ENCODE measurements at regions not wholly inside any gene's neighbourhood (a gene's known extent, or its start where the extent isn't known, plus 50 kb on each side); places are given as distances from the start of the nearest gene placed in this dataset.

DNA sequence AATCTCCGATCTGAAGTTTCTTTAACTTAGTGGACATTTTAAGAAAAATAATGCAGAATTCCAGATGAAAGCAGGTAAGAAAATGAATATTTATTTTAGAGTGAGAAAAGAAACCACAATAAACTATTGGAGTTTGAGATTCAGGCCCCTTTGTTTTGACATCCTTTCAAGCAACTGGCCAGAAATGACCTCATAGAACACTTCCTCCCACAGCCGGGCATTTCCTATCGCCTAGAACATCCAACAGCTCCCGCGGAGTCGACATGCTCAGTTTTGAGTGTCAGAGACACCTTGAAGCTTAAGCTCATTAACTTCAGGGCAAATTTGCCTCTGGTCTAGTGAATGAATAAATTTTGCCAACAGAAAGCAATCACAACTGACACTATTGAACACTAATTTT is 369.2 kb downstream of the TLE4 start:
- TF ChIP-seq, protein P1, sequence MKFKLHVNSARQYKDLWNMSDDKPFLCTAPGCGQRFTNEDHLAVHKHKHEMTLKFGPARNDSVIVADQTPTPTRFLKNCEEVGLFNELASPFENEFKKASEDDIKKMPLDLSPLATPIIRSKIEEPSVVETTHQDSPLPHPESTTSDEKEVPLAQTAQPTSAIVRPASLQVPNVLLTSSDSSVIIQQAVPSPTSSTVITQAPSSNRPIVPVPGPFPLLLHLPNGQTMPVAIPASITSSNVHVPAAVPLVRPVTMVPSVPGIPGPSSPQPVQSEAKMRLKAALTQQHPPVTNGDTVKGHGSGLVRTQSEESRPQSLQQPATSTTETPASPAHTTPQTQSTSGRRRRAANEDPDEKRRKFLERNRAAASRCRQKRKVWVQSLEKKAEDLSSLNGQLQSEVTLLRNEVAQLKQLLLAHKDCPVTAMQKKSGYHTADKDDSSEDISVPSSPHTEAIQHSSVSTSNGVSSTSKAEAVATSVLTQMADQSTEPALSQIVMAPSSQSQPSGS (IDR thresholded peaks at IDR 0.05; ENCODE audit: low read length) = no peak
- TF ChIP-seq EZH2 (IDR thresholded peaks at IDR 0.05; ENCODE audit: low read depth, low read length, severe bottlenecking) = no peak
- TF ChIP-seq, protein P2, sequence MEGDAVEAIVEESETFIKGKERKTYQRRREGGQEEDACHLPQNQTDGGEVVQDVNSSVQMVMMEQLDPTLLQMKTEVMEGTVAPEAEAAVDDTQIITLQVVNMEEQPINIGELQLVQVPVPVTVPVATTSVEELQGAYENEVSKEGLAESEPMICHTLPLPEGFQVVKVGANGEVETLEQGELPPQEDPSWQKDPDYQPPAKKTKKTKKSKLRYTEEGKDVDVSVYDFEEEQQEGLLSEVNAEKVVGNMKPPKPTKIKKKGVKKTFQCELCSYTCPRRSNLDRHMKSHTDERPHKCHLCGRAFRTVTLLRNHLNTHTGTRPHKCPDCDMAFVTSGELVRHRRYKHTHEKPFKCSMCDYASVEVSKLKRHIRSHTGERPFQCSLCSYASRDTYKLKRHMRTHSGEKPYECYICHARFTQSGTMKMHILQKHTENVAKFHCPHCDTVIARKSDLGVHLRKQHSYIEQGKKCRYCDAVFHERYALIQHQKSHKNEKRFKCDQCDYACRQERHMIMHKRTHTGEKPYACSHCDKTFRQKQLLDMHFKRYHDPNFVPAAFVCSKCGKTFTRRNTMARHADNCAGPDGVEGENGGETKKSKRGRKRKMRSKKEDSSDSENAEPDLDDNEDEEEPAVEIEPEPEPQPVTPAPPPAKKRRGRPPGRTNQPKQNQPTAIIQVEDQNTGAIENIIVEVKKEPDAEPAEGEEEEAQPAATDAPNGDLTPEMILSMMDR (IDR thresholded peaks at IDR 0.05; ENCODE audit: control extremely low read depth in 1 of 3, insufficient read depth in 1 of 3, low read depth in 1 of 3, low read length in 3 of 3) = no peak
- TF ChIP-seq SRF (IDR thresholded peaks at IDR 0.05; ENCODE audit: low read depth, low read length) = no peak
